Upper lobe of right lung (tissue), 1 donor: ENCODE measurements at regions not wholly inside any gene's neighbourhood (a gene's known extent, or its start where the extent isn't known, plus 50 kb on each side); places are given as distances from the start of the nearest gene placed in this dataset.

Experiments used
- ATAC-seq: fragments of 200-7000 bp; cut with Tn5 transposase; one replicate; pipeline ENCODE4 v1.9.1; 2020; ENCODE audit warnings: mild to moderate bottlenecking, moderate library complexity
- DNase-seq: peaks from one replicate; pipeline ENCODE4 v3.0.0-alpha.2; 2020
- H3K27ac ChIP-seq: fragments of 200-600 bp; one replicate; pipeline ENCODE4 v1.8.0; 2022
- H3K27me3 ChIP-seq: fragments of 200-600 bp; one replicate; pipeline ENCODE4 v1.8.0; 2022; ENCODE audit warnings: mild to moderate bottlenecking
- H3K36me3 ChIP-seq: fragments of 200-600 bp; one replicate; pipeline ENCODE4 v1.8.0; 2022
- H3K4me1 ChIP-seq: fragments of 200-600 bp; one replicate; pipeline ENCODE4 v1.8.0; 2022
- H3K4me3 ChIP-seq: fragments of 200-600 bp; one replicate; pipeline ENCODE4 v1.8.0; 2022; ENCODE audit warnings: mild to moderate bottlenecking
- H3K9me3 ChIP-seq: fragments of 200-600 bp; one replicate; pipeline ENCODE4 v1.8.0; 2022
- intact Hi-C: fragments of 100-400 bp; cut with DNase I; formaldehyde crosslinking; loops from one replicate; pipeline ENCODE4 v1.11.0; 2022
- TF ChIP-seq, protein P1 (sequence below): fragments of 200-600 bp; IDR thresholded peaks from one replicate; pipeline ENCODE4 v1.8.0; 2022; ENCODE audit warnings: antibody characterized with exemption
- donor health status: DM: no; HTN: yes; CAD: no; lungs with severe emphysema.

DNA sequence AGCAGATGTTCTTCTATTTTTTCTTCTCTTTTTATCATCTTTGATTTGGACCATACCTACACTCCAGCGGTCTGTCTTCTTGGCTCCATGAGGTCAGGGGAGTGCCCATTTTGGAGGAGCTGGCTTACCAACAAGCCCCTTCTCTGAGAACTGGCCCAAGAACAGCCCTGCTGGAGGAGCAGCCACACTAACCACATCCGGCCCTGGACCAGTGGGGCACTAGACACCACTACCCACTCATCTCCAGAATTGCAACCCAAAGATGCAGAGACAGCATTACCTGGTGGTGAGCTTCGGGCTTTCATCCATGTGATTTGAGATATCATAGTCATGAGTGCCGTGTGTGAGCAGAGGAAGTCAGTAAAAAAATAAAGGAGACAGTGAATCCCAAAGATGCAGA is 599.4 kb upstream of the CDH4 start:
- Histone ChIP-seq H3K9me3 (no peaks in the 10 kb centered on the region), H3K27ac (no peak overlapping the region), H3K4me3 (no peak overlapping the region), H3K36me3 (no peaks in the 10 kb centered on the region), H3K4me1 (no peaks in the 10 kb centered on the region), H3K27me3 (no peaks in the 10 kb centered on the region)
- intact Hi-C loops, result no loop called here
- no peak for ATAC-seq
- no peak for DNase-seq
- TF ChIP-seq, protein P1, sequence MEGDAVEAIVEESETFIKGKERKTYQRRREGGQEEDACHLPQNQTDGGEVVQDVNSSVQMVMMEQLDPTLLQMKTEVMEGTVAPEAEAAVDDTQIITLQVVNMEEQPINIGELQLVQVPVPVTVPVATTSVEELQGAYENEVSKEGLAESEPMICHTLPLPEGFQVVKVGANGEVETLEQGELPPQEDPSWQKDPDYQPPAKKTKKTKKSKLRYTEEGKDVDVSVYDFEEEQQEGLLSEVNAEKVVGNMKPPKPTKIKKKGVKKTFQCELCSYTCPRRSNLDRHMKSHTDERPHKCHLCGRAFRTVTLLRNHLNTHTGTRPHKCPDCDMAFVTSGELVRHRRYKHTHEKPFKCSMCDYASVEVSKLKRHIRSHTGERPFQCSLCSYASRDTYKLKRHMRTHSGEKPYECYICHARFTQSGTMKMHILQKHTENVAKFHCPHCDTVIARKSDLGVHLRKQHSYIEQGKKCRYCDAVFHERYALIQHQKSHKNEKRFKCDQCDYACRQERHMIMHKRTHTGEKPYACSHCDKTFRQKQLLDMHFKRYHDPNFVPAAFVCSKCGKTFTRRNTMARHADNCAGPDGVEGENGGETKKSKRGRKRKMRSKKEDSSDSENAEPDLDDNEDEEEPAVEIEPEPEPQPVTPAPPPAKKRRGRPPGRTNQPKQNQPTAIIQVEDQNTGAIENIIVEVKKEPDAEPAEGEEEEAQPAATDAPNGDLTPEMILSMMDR, result no peak

GRCh38 chr20:60653111-60653845 is 598.8 kb upstream of the CDH4 start:
- Histone ChIP-seq H3K4me1 (no peaks in the 10 kb centered on the region), H3K36me3 (no peaks in the 10 kb centered on the region), H3K4me3 (no peak overlapping the region), H3K27ac (no peak overlapping the region), H3K27me3 (no peaks in the 10 kb centered on the region), H3K9me3 (no peaks in the 10 kb centered on the region)
- TF ChIP-seq, protein P1, result no peak
- DNase-seq, result no peak
- intact Hi-C loops, result no loop called here
- ATAC-seq, result no peak

GRCh38 chr20:60658681-60659080 is 593.4 kb upstream of the CDH4 start:
- Histone ChIP-seq H3K4me1 (no peaks in the 10 kb centered on the region), H3K27me3 (peaks cover 3% of the 10 kb centered on the region), H3K27ac (no peak overlapping the region), H3K36me3 (no peaks in the 10 kb centered on the region), H3K9me3 (no peaks in the 10 kb centered on the region), H3K4me3 (no peak overlapping the region)
- DNase-seq (no peak), ATAC-seq (no peak)
- intact Hi-C loops, result no loop called here
- TF ChIP-seq, protein P1, result no peak

GRCh38 chr20:60659240-60659639 is 592.8 kb upstream of the CDH4 start:
- H3K9me3 ChIP-seq, result no peaks in the 10 kb centered on the region
- no peaks in the 10 kb centered on the region for H3K4me1 ChIP-seq
- no peak overlapping the region for H3K4me3 ChIP-seq
- no peak for DNase-seq
- TF ChIP-seq, protein P1, result no peak
- intact Hi-C loops, result no loop called here
- H3K27me3 ChIP-seq, result peaks cover 3% of the 10 kb centered on the region
- H3K27ac ChIP-seq, result no peak overlapping the region
- no peak for ATAC-seq
- no peaks in the 10 kb centered on the region for H3K36me3 ChIP-seq

DNA sequence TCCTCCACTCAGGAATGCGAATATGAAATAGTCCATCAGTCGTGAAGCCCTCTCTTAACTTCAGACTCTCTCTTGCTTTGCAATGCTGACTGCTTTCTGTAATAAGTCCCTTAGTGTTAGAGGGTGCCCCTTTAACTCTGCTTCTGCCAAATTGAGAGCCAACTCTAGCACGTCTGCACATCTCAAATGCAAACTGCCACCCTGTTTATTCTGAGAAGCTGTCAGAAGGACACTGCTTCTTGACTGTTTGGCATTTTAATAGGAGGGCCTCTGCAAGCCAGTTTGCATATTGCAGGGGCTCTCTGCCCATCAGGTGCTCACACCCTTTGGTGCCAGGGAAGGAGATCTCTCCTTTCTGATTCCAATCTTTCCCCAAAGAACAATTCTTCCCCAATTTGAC is 589.8 kb upstream of the CDH4 start:
- intact Hi-C loops, result no loop called here
- Histone ChIP-seq H3K4me3 (no peak overlapping the region), H3K4me1 (no peaks in the 10 kb centered on the region), H3K27ac (no peak overlapping the region), H3K36me3 (no peaks in the 10 kb centered on the region), H3K27me3 (peaks cover 3% of the 10 kb centered on the region), H3K9me3 (no peaks in the 10 kb centered on the region)
- TF ChIP-seq, protein P1, result no peak
- DNase-seq, result no peak
- no peak for ATAC-seq

DNA sequence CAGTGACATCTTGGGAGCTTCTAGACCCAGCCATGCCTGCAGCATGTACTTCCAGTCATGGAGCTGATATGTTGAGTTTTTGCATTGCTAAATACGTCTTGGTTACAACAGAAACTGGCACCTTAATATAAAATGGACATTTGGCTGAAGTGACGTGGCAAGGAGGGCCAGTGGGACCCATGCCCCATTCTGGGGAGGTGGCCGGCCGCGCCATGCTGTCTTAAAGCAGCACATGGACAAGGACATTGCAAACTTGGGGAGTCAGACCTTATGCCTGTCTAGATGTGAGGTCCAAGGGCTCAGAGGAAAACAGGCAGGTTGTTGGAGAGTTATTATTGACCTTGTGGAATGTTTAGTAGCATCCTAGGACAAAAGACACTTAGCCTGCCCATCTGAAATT is 588.0 kb upstream of the CDH4 start:
- TF ChIP-seq, protein P1, result no peak
- intact Hi-C loops, result no loop called here
- no peak for DNase-seq
- Histone ChIP-seq H3K4me1 (no peaks in the 10 kb centered on the region), H3K4me3 (no peak overlapping the region), H3K27ac (no peak overlapping the region), H3K36me3 (no peaks in the 10 kb centered on the region), H3K9me3 (no peaks in the 10 kb centered on the region), H3K27me3 (peaks cover 3% of the 10 kb centered on the region)
- no peak for ATAC-seq
